A673 (cell line): ENCODE measurements at regions not wholly inside any gene's neighbourhood (a gene's known extent, or its start where the extent isn't known, plus 50 kb on each side); places are given as distances from the start of the nearest gene placed in this dataset.

Experiments used
- BruUV-seq: library from RNA; stranded (reverse); fragments of 400-500 nt; replicated peaks from 2 replicates; lab custom pipeline; 2021; lab: Mats Ljungman, UMichigan
- CTCF ChIA-PET: fragments of 300-600 bp; sonication (Branson Sonifier 250); formaldehyde crosslinking; loops from one replicate; lab custom pipeline; 2022; ENCODE audit warnings: antibody characterized with exemption; lab: Charles Lee
- POLR2A ChIA-PET: fragments of 300-600 bp; sonication (Branson Sonifier 250); formaldehyde crosslinking; loops from one replicate; lab custom pipeline; 2022; ENCODE audit warnings: antibody characterized with exemption; ENCODE audit not compliant: low non-redundant PET; lab: Charles Lee
- DNase-seq: peaks from one replicate; pipeline ENCODE4 v3.0.0-alpha.2; 2015; ENCODE audit warnings: low spot score
- H3K27ac ChIP-seq: fragments of 200-600 bp; sonication (generic); 2 replicates; pipeline ENCODE4 v1.5.1; 2016; ENCODE audit warnings: mixed run types, low read depth, mild to moderate bottlenecking, mixed read lengths, antibody characterized with exemption, low read length; ENCODE audit not compliant: poor library complexity, severe bottlenecking
- H3K27me3 ChIP-seq: fragments of 200-600 bp; sonication (generic); replicated peaks from 2 replicates; pipeline ENCODE4 v1.6.1; 2017; ENCODE audit warnings: mixed run types, low read depth, mild to moderate bottlenecking, mixed read lengths, antibody characterized with exemption, low read length; ENCODE audit not compliant: insufficient read depth, poor library complexity
- H3K36me3 ChIP-seq: fragments of 200-600 bp; sonication (generic); 2 replicates; pipeline ENCODE4 v1.6.1; 2016; ENCODE audit warnings: mixed run types, mild to moderate bottlenecking, mixed read lengths, antibody characterized with exemption, low read length; ENCODE audit not compliant: insufficient read depth, poor library complexity, severe bottlenecking
- H3K4me1 ChIP-seq: fragments of 200-600 bp; sonication (generic); 2 replicates; pipeline ENCODE4 v1.6.1; 2017; ENCODE audit warnings: mixed run types, mild to moderate bottlenecking, mixed read lengths, antibody characterized with exemption, low read length; ENCODE audit not compliant: insufficient read depth, poor library complexity, severe bottlenecking
- H3K4me3 ChIP-seq: fragments of 200-600 bp; sonication (generic); 2 replicates; pipeline ENCODE4 v1.5.1; 2016; ENCODE audit warnings: low read depth, mixed run types, mild to moderate bottlenecking, mixed read lengths, low read length; ENCODE audit not compliant: poor library complexity, severe bottlenecking
- H3K9me3 ChIP-seq: fragments of 200-600 bp; sonication (generic); 2 replicates; pipeline ENCODE4 v1.6.1; 2016; ENCODE audit warnings: mixed run types, low read depth, mild to moderate bottlenecking, mixed read lengths, antibody characterized with exemption, low read length; ENCODE audit not compliant: poor library complexity, severe bottlenecking
- EZH2 ChIP-seq: fragments of 200-600 bp; sonication (generic); IDR thresholded peaks from 2 replicates; pipeline ENCODE4 v1.6.1; 2017; ENCODE audit warnings: borderline replicate concordance, low read depth, mild to moderate bottlenecking, mixed read lengths, antibody characterized with exemption, low read length; ENCODE audit not compliant: poor library complexity, severe bottlenecking
- intact Hi-C: fragments of 100-400 bp; cut with micrococcal nuclease; formaldehyde crosslinking; loops from one replicate; pipeline ENCODE4 v1.10.0; 2022; ENCODE audit not compliant: unreplicated experiment
- TF ChIP-seq, protein P1 (sequence below): fragments of 300-800, 200-600 bp; sonication (generic); conservative IDR thresholded peaks from 2 replicates; pipeline ENCODE4 v1.5.1; 2017; ENCODE audit warnings: low read depth, mild to moderate bottlenecking, antibody characterized with exemption, low read length, moderate library complexity, mixed read lengths

DNA sequence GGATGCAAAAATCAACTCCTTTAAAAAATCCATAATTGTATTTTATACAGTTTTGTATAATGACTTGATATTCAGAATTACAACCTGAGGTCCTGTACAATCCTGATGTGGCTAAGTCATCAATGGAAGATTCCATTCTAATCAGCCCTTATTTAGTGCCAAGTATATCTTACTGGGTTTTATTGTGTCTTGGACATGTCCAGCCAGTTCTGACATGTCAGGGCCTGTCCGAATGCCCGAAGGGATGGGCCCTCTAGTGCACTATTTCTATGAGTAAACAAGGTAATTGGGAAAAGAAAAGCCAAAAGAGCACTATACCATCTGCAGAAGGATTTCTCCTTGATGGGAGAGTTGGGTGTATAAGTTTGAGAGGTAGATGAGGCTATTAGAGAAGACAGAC lies 412.9 kb downstream of the METTL15 start:
- no TSS peak for BruUV-seq
- no peaks in the 10 kb centered on the region for H3K4me1 ChIP-seq
- no peaks in the 10 kb centered on the region for H3K27me3 ChIP-seq
- POLR2A ChIA-PET: no interaction called here
- no peak for TF ChIP-seq EZH2
- TF ChIP-seq, protein P1, sequence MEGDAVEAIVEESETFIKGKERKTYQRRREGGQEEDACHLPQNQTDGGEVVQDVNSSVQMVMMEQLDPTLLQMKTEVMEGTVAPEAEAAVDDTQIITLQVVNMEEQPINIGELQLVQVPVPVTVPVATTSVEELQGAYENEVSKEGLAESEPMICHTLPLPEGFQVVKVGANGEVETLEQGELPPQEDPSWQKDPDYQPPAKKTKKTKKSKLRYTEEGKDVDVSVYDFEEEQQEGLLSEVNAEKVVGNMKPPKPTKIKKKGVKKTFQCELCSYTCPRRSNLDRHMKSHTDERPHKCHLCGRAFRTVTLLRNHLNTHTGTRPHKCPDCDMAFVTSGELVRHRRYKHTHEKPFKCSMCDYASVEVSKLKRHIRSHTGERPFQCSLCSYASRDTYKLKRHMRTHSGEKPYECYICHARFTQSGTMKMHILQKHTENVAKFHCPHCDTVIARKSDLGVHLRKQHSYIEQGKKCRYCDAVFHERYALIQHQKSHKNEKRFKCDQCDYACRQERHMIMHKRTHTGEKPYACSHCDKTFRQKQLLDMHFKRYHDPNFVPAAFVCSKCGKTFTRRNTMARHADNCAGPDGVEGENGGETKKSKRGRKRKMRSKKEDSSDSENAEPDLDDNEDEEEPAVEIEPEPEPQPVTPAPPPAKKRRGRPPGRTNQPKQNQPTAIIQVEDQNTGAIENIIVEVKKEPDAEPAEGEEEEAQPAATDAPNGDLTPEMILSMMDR: no peak
- DNase-seq: no peak
- peaks cover 9% of the 10 kb centered on the region for H3K9me3 ChIP-seq
- CTCF ChIA-PET: no interaction called here
- no peaks in the 10 kb centered on the region for H3K36me3 ChIP-seq
- H3K4me3 ChIP-seq: no peak overlapping the region
- H3K27ac ChIP-seq: no peak overlapping the region
- intact Hi-C loops: no loop called here

DNA sequence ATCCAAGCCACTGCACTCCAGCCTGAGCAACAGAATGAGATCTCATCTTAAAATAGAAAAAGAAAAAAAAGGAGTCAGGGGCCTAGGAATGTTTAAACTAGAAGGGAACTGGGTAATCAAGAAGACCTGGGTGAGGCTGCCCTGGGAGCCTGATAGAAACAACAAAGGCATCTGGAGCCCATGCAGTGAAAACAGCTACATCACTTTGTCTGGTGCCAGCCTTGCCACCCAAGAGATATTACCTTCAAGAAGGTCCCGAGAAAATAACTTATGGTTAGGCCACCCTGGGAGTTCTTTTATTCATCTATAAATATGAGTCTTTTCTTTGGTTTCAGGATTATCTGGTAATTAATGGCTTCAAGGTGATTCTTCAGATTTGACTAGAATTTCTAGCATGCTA lies 412.1 kb downstream of the METTL15 start:
- Histone ChIP-seq H3K4me1 (no peaks in the 10 kb centered on the region), H3K4me3 (no peak overlapping the region)

DNA sequence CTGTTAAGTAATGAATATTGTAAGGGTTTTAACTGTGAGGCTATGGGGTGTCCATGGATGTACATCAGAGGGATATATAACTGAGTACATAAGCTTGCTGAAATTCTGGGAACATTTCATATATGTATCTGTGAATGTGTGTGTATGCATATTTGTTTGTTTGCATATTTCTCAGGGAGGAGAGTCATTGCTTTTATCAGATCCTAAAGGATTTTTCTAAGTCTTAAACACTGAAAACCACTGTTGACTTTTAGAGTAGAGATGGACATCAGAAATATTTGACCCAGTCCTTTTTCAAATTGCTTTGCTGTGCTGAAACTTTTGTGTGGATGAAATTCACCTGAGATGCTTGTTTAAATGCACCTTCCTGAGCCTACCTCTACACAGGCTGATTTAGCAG lies 410.6 kb downstream of the METTL15 start:
- no peak overlapping the region for H3K4me3 ChIP-seq
- no peaks in the 10 kb centered on the region for H3K27me3 ChIP-seq
- POLR2A ChIA-PET: no interaction called here
- CTCF ChIA-PET: no interaction called here
- BruUV-seq: no TSS peak
- intact Hi-C loops: no loop called here
- H3K27ac ChIP-seq: no peak overlapping the region
- H3K9me3 ChIP-seq: no peaks in the 10 kb centered on the region
- TF ChIP-seq EZH2: no peak
- no peaks in the 10 kb centered on the region for H3K4me1 ChIP-seq
- no peak for DNase-seq
- H3K36me3 ChIP-seq: no peaks in the 10 kb centered on the region

More for the DNA sequence above, 412.1 kb downstream of the METTL15 start:
- TF ChIP-seq, protein P1: no peak
- TF ChIP-seq EZH2: no peak
- ChIA-PET CTCF (no interaction called here), POLR2A (no interaction called here)
- Histone ChIP-seq H3K27ac (no peak overlapping the region), H3K27me3 (no peaks in the 10 kb centered on the region), H3K36me3 (no peaks in the 10 kb centered on the region), H3K9me3 (peaks cover 5% of the 10 kb centered on the region)
- intact Hi-C loops: no loop called here
- BruUV-seq: no TSS peak
- no peak for DNase-seq

DNA sequence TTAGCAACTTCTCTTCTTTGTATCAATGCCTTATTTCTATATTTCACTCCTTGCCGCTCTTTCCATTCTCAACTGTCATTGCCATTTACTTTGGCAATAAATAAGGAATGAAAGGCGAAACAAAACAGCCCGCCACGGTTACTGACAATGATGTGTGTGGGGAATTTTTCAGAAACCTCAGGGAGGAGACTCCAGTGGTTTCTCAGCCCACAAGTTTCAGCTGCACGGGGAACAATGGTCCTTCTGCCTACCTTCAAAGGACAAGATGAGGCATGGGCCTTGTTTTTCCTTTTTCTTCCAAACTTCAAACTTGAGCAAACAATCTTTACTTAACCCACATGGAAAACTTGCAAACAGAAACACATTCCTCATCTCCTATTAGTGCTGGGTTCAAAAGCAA lies 409.4 kb downstream of the METTL15 start:
- BruUV-seq: no TSS peak
- no peak for TF ChIP-seq EZH2
- TF ChIP-seq, protein P1: no peak
- H3K27ac ChIP-seq: no peak overlapping the region
- no peaks in the 10 kb centered on the region for H3K9me3 ChIP-seq
- ChIA-PET CTCF (no interaction called here), POLR2A (no interaction called here)
- no peak for DNase-seq
- H3K27me3 ChIP-seq: no peaks in the 10 kb centered on the region
- H3K4me1 ChIP-seq: no peaks in the 10 kb centered on the region
- no peak overlapping the region for H3K4me3 ChIP-seq
- no peaks in the 10 kb centered on the region for H3K36me3 ChIP-seq
- intact Hi-C loops: no loop called here
